ENCODE measurements at regions not wholly inside any gene's neighbourhood (a gene's known extent, or its start where the extent isn't known, plus 50 kb on each side); places are given as distances from the start of the nearest gene placed in this dataset.
A peak's percentile ranks its signal among the peaks of the same experiment; 100 is the strongest.

DNA sequence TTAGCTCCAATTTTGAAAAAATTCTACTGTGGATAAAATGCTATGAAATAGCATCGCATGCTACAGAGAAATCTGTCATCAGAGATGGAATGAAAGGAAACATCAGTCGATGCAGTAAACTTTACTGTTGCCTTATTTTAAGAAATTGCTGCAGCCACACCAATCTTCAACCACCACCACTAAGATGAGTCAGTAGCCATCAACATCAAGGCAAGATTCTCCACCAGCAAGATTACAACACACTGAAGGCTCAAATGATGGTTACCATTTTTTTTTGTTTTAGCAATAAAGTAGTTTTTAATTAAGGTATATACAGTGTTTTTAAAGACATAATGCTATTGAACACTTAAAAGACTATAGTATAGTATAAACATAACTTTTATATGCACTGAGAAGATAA lies 95.6 kb upstream of the JUN start:
- Histone ChIP-seq H3K27me3 (no peaks in the 10 kb centered on the region), H3K4me3 (no peak overlapping the region), H3K4me1 (peaks cover 0 to 34% (median 13%) of the 10 kb centered on the region in 4 donors), H3K36me3 (no peaks in the 10 kb centered on the region), H3K9me3 (no peaks in the 10 kb centered on the region), H3K27ac (no peak overlapping the region)
- ATAC-seq (no peak), DNase-seq (no peak)
- intact Hi-C loops (cut with DNase I): no loop called here
- no peak for TF ChIP-seq POLR2A (IDR thresholded peaks at IDR 0.05)
- TF ChIP-seq, protein P1, sequence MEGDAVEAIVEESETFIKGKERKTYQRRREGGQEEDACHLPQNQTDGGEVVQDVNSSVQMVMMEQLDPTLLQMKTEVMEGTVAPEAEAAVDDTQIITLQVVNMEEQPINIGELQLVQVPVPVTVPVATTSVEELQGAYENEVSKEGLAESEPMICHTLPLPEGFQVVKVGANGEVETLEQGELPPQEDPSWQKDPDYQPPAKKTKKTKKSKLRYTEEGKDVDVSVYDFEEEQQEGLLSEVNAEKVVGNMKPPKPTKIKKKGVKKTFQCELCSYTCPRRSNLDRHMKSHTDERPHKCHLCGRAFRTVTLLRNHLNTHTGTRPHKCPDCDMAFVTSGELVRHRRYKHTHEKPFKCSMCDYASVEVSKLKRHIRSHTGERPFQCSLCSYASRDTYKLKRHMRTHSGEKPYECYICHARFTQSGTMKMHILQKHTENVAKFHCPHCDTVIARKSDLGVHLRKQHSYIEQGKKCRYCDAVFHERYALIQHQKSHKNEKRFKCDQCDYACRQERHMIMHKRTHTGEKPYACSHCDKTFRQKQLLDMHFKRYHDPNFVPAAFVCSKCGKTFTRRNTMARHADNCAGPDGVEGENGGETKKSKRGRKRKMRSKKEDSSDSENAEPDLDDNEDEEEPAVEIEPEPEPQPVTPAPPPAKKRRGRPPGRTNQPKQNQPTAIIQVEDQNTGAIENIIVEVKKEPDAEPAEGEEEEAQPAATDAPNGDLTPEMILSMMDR (IDR thresholded peaks at IDR 0.05): no peak
- WGBS (ENCODE audit: insufficient coverage, low coverage, low lambda C conversion rate, missing lambda C conversion rate): 94% methylated on average over 2 of the region's 2 CpGs

DNA sequence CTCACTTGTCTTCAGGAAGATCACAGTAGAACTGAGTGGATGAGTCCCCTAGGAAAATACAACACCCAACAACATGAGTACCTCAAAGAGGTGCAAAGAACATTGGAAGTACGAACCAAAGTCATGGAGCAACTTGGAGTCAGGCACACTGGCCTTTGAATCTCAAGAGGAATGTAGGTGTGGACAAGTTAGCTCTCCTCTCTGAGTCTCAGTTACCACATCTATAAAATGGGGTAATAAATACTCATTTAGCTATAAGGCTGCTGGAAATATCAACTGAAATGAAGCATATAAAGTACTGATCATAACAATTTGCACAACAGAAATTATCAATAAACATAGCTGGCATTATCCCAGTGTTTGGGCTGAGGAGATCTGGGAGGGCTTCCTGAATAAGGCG lies 96.7 kb upstream of the JUN start:
- no peaks in the 10 kb centered on the region for H3K9me3 ChIP-seq
- ATAC-seq (no peak), DNase-seq (no peak)
- H3K4me1 ChIP-seq: peaks cover 0 to 45% (median 20%) of the 10 kb centered on the region in 4 donors
- H3K27me3 ChIP-seq: no peaks in the 10 kb centered on the region
- H3K4me3 ChIP-seq: no peak overlapping the region
- intact Hi-C loops (cut with DNase I): no loop called here
- no peak overlapping the region for H3K27ac ChIP-seq
- no peak for TF ChIP-seq POLR2A (IDR thresholded peaks at IDR 0.05)
- TF ChIP-seq, protein P1 (IDR thresholded peaks at IDR 0.05): no peak
- H3K36me3 ChIP-seq: no peaks in the 10 kb centered on the region
- WGBS (ENCODE audit: insufficient coverage, low coverage, low lambda C conversion rate, missing lambda C conversion rate): 100% methylated on average over 2 of the region's 2 CpGs

GRCh38 chr1:58881471-58881994 lies 97.7 kb upstream of the JUN start:
- Histone ChIP-seq H3K27me3 (no peaks in the 10 kb centered on the region), H3K27ac (peak overlapping the region in 1 of 3 donors; percentile 72), H3K9me3 (no peaks in the 10 kb centered on the region), H3K36me3 (no peaks in the 10 kb centered on the region), H3K4me1 (peaks cover 0 to 53% (median 22%) of the 10 kb centered on the region in 4 donors), H3K4me3 (no peak overlapping the region)
- intact Hi-C loops (cut with DNase I): no loop called here
- WGBS (ENCODE audit: insufficient coverage, low coverage, low lambda C conversion rate, missing lambda C conversion rate): 7% methylated on average over 2 of the region's 3 CpGs
- DNase-seq (peak; percentile 81 to 88 (median 88)), ATAC-seq (peak; percentile 71 to 85 (median 77))
- TF ChIP-seq, protein P1 (IDR thresholded peaks at IDR 0.05): no peak
- TF ChIP-seq POLR2A (IDR thresholded peaks at IDR 0.05): no peak

DNA sequence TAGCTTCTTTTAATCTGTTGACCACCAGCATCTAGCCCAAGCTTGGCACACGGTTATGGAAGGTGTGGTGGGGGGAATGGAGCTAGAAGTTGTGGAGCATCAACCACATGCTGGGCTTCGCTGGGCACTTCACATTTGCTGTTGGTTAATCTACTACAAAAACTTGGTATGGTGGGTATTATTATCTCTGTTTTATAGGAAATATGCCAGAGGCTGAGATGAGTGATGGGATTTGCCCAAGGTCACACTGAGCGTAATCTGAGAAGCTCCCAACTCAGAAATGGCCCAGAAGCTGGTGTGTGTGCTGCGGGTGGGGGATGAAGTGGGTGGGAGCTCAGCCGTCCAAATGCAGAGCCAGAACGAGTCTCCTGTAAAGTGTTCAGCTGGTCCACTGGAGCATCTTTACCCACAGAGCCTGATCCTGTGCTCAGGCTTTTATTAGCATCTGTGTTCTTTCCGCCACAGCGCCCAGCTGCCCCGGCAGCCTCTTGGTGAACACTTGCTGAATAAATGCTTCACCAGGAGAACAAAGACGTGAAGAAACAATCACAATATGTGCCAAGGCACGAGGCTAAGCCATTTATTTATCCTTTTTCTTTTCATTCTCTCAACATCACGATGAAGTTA lies 98.6 kb upstream of the JUN start:
- Histone ChIP-seq H3K27me3 (no peaks in the 10 kb centered on the region), H3K36me3 (no peaks in the 10 kb centered on the region), H3K4me3 (no peak overlapping the region), H3K27ac (peak overlapping the region in 2 of 3 donors; percentile 66 to 72), H3K9me3 (no peaks in the 10 kb centered on the region), H3K4me1 (peaks cover 0 to 59% (median 22%) of the 10 kb centered on the region in 4 donors)
- TF ChIP-seq, protein P1 (IDR thresholded peaks at IDR 0.05): no peak
- no peak for TF ChIP-seq POLR2A (IDR thresholded peaks at IDR 0.05)
- intact Hi-C loops (cut with DNase I): no loop called here
- DNase-seq (no peak), ATAC-seq (no peak)
- WGBS (ENCODE audit: insufficient coverage, low coverage, low lambda C conversion rate, missing lambda C conversion rate): 83% methylated on average over 10 of the region's 12 CpGs
